ENCODE measurements at regions not wholly inside any gene's neighbourhood (a gene's known extent, or its start where the extent isn't known, plus 50 kb on each side); places are given as distances from the start of the nearest gene placed in this dataset.

GRCh38 chr15:34647569-34648293 lies 64.3 kb upstream of the GOLGA8B start (continued):
- TF ChIP-seq, protein P1, sequence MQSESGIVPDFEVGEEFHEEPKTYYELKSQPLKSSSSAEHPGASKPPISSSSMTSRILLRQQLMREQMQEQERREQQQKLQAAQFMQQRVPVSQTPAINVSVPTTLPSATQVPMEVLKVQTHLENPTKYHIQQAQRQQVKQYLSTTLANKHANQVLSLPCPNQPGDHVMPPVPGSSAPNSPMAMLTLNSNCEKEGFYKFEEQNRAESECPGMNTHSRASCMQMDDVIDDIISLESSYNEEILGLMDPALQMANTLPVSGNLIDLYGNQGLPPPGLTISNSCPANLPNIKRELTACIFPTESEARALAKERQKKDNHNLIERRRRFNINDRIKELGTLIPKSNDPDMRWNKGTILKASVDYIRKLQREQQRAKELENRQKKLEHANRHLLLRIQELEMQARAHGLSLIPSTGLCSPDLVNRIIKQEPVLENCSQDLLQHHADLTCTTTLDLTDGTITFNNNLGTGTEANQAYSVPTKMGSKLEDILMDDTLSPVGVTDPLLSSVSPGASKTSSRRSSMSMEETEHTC (IDR thresholded peaks at IDR 0.05), result no peak
- TF ChIP-seq, protein P2, sequence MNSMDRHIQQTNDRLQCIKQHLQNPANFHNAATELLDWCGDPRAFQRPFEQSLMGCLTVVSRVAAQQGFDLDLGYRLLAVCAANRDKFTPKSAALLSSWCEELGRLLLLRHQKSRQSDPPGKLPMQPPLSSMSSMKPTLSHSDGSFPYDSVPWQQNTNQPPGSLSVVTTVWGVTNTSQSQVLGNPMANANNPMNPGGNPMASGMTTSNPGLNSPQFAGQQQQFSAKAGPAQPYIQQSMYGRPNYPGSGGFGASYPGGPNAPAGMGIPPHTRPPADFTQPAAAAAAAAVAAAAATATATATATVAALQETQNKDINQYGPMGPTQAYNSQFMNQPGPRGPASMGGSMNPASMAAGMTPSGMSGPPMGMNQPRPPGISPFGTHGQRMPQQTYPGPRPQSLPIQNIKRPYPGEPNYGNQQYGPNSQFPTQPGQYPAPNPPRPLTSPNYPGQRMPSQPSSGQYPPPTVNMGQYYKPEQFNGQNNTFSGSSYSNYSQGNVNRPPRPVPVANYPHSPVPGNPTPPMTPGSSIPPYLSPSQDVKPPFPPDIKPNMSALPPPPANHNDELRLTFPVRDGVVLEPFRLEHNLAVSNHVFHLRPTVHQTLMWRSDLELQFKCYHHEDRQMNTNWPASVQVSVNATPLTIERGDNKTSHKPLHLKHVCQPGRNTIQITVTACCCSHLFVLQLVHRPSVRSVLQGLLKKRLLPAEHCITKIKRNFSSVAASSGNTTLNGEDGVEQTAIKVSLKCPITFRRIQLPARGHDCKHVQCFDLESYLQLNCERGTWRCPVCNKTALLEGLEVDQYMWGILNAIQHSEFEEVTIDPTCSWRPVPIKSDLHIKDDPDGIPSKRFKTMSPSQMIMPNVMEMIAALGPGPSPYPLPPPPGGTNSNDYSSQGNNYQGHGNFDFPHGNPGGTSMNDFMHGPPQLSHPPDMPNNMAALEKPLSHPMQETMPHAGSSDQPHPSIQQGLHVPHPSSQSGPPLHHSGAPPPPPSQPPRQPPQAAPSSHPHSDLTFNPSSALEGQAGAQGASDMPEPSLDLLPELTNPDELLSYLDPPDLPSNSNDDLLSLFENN (IDR thresholded peaks at IDR 0.05; ENCODE audit: low read depth in 2 of 2, low read length in 2 of 2), result no peak
- TF ChIP-seq NR1H2 (CRISPR knock-in tag; IDR thresholded peaks at IDR 0.05), result no peak
- no peak for TF ChIP-seq HMGN3 (IDR thresholded peaks at IDR 0.05; ENCODE audit: borderline replicate concordance, extremely low read depth, insufficient read length, low read depth, low read length)
- TF ChIP-seq TOE1 (IDR thresholded peaks at IDR 0.05; ENCODE audit: borderline replicate concordance), result no peak
- TF ChIP-seq TOE1 (CRISPR knock-in tag; IDR thresholded peaks at IDR 0.05; ENCODE audit: borderline replicate concordance, low read depth), result no peak
- 0 out of 2 replicates have a peak, but pooled peaks have one; percentile 6 for TF ChIP-seq SOX6 (IDR thresholded peaks at IDR 0.05)
- no peak for TF ChIP-seq CAMTA2 (CRISPR knock-in tag; conservative IDR thresholded peaks at IDR 0.05)
- peak; percentile 95 for TF ChIP-seq NFIX (CRISPR knock-in tag; IDR thresholded peaks at IDR 0.05; ENCODE audit: low read depth)
- no peak for TF ChIP-seq ZBTB12 (CRISPR knock-in tag; IDR thresholded peaks at IDR 0.05)
